Right lobe of liver (tissue), 4 donors: ENCODE measurements at regions not wholly inside any gene's neighbourhood (a gene's known extent, or its start where the extent isn't known, plus 50 kb on each side); places are given as distances from the start of the nearest gene placed in this dataset.

Experiments
- CTCF ChIP-seq, 4 donors: fragments of 200-600 bp in 3 of 4; fragments of 450-650 bp in 1 of 4; IDR thresholded peaks; one replicate each; pipeline versions ENCODE4 v1.5.1 to v1.8.0; 2016 to 2022; ENCODE audit warnings: antibody characterized with exemption in 4 of 4, mild to moderate bottlenecking in 2 of 4
- POLR2A ChIP-seq: fragments of 450-650 bp; IDR thresholded peaks from one replicate; pipeline ENCODE4 v1.6.1; 2017; ENCODE audit warnings: antibody characterized with exemption, mild to moderate bottlenecking
- donor health status: DM: no; HTN: no; CAD: no.
- donor health status: DM: no; HTN: no; CAD: no.
- donor health status: DM: no; HTN: yes; CAD: no.

DNA sequence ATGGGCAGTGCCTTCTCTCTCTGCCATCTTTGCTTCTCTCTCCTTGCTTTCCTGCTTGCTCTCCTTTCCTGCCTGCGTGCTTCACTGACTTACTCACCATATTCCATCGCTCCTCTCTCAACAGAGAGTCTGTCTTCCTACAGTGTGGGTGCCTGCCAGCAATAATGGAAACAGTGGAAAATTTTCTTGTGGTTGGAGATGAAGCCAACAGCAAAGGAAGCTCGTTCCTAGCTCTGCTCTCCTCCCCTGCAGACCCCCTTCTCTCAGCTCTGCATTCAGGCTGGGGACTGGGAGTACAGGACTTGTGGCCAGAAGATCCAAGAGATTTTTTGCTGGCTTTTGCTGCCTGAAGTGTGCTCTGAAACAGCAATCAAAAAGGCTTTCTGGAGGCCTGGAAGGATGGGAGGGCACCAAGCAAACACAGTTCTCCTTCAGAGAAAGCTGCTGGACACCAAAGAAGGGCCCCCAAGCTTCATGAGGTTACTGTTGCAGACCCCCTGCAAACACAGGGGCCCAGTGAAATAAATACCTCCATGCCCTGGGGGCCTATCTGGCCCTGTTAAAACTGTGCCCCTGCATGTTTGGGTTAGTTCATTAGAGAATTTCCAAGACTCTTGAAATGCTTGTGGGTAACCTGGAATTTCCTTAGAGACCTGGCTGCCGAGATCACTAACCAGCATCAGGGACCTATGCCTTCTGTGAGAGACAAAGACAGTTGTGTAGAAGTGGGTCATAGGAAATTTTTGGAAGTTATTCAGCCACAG lies 149.9 kb upstream of the RASGRP1 start:
- TF ChIP-seq CTCF (IDR thresholded peaks at IDR 0.05) (no peak), POLR2A (no peak)
